ENCODE measurements at regions not wholly inside any gene's neighbourhood (a gene's known extent, or its start where the extent isn't known, plus 50 kb on each side); places are given as distances from the start of the nearest gene placed in this dataset.
"Not testable (repeated sequence)": the region's sequence is repeated elsewhere in the genome, so short reads cannot be mapped to it uniquely, and the experiment has no call there.

DNA sequence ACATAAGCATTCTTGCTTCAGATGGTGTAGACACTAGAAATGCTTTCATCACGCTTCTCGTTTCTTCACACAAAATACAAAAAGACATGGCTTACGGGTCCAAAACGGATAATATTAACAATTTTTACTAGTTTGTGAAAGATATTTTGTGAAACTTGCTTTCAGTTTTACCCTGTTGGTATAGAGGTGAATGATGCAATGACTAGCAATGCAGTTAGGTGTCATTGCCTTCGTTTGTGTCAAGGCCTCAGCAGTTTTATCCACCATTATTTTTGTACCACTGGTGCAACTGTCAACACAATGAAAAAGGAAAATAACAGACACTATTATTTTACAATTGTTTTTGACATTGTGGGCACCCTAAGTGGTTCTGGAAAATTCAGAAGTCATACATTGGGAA, 323.0 kb downstream of the FLRT2 start:
- H3K27ac ChIP-seq, result no peak overlapping the region
- intact Hi-C loops (cut with DNase I), result no loop called here

DNA sequence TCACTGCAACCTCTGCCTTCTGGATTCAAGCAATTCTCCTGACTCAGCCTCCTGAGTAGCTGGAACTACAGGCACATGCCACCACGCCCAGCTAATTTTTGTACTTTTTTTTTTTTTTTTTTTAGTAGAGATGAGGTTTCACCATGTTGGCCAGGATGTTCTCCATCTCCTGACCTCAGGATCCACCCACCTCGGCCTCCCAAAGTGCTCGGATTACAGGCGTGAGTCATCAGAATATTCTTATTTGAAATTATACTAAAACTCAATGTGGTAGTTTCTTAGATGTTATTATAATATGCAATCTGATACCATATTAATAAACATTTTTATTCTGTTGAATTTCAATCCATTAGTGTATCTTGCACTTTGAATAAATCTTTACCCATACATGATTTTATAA, 322.2 kb downstream of the FLRT2 start:
- ATAC-seq; H3K4me1 ChIP-seq; DNase-seq; H3K4me3 ChIP-seq; H3K36me3 ChIP-seq; intact Hi-C loops (cut with DNase I); H3K27me3 ChIP-seq; H3K9me3 ChIP-seq; H3K27ac ChIP-seq: not testable (repeated sequence)
- 90% methylated on average over 4 of the region's 4 CpGs for WGBS (ENCODE audit: insufficient coverage, low coverage, low lambda C conversion rate, missing lambda C conversion rate)

More for the DNA sequence above, 323.0 kb downstream of the FLRT2 start:
- no peak for DNase-seq
- ATAC-seq, result no peak
- Histone ChIP-seq H3K36me3 (no peaks in the 10 kb centered on the region), H3K4me3 (no peak overlapping the region), H3K27me3 (no peaks in the 10 kb centered on the region), H3K9me3 (no peaks in the 10 kb centered on the region), H3K4me1 (no peaks in the 10 kb centered on the region)
- no peak for TF ChIP-seq POLR2A (IDR thresholded peaks at IDR 0.05)
- TF ChIP-seq, protein P1, sequence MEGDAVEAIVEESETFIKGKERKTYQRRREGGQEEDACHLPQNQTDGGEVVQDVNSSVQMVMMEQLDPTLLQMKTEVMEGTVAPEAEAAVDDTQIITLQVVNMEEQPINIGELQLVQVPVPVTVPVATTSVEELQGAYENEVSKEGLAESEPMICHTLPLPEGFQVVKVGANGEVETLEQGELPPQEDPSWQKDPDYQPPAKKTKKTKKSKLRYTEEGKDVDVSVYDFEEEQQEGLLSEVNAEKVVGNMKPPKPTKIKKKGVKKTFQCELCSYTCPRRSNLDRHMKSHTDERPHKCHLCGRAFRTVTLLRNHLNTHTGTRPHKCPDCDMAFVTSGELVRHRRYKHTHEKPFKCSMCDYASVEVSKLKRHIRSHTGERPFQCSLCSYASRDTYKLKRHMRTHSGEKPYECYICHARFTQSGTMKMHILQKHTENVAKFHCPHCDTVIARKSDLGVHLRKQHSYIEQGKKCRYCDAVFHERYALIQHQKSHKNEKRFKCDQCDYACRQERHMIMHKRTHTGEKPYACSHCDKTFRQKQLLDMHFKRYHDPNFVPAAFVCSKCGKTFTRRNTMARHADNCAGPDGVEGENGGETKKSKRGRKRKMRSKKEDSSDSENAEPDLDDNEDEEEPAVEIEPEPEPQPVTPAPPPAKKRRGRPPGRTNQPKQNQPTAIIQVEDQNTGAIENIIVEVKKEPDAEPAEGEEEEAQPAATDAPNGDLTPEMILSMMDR (IDR thresholded peaks at IDR 0.05), result no peak
- WGBS (ENCODE audit: insufficient coverage, low coverage, low lambda C conversion rate, missing lambda C conversion rate), result 66% methylated on average over 5 of the region's 5 CpGs

DNA sequence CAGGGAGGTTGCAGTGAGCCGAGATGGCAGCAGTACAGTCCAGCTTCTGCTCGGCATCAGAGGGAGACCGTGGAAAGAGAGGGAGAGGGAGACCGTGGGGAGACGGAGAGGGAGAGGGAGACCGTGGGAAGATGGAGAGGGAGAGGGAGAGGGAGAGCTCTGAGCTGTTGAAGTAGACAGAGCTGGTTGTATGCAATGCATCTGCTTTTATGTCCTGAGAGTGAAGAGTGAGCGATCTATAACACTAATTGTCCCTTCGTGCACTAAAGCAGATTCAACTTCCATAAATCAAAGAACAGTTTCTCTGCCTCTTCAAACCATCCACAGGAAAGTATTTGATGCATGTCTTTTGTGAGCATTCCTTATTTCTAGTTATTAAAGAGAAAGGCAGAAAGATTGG, 300.6 kb downstream of the FLRT2 start:
- intact Hi-C loops (cut with DNase I); ATAC-seq; DNase-seq; H3K4me3 ChIP-seq; H3K4me1 ChIP-seq; H3K27me3 ChIP-seq; H3K9me3 ChIP-seq; H3K27ac ChIP-seq; H3K36me3 ChIP-seq: not testable (repeated sequence)
- whole genome bisulfite sequencing (ENCODE audit: insufficient coverage, low coverage, low lambda C conversion rate, missing lambda C conversion rate), result 86% methylated on average over 5 of the region's 8 CpGs

DNA sequence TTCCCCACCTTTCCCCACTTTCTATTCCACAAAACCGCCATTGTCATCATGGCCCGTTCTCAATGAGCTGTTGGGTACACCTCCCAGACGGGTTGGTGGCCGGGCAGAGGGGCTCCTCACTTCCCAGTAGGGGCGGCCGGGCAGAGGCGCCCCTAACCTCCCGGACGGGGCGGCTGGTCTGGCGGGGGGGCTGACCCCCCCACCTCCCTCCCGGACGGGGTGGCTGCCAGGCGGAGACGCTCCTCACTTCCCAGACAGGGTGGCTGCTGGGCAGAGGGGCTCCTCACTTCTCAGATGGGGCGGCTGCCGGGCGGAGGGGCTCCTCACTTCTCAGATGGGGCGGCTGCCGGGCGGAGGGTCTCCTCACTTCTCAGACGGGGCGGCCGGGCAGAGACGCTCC, 299.7 kb downstream of the FLRT2 start:
- ATAC-seq; H3K27ac ChIP-seq; H3K4me1 ChIP-seq; DNase-seq; H3K4me3 ChIP-seq; H3K36me3 ChIP-seq; intact Hi-C loops (cut with DNase I); H3K27me3 ChIP-seq; H3K9me3 ChIP-seq: not testable (repeated sequence)
- WGBS (ENCODE audit: insufficient coverage, low coverage, low lambda C conversion rate, missing lambda C conversion rate), result 95% methylated on average over 15 of the region's 25 CpGs

DNA sequence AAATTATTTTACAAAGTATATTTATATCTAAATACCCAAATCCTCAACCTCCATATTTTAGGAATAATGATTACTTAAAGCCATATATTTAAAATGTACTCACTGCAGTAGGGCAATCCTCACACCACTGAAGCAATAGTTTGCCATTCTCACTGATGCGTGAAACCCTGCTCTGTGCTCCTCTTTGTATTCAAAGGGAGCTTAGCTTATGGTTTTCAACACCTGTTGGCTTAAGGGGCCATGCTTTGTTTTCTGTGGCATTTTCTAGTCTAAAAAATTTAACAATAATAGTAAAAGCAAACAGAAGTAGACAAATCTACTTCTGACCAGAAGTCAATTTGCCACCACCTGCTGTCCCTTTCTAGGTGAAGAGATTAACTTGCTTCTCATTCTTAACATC, 294.6 kb downstream of the FLRT2 start:
- H3K4me1 ChIP-seq, result no peaks in the 10 kb centered on the region
- no peak overlapping the region for H3K4me3 ChIP-seq
- WGBS (ENCODE audit: insufficient coverage, low coverage, low lambda C conversion rate, missing lambda C conversion rate), result 54% methylated on average over 1 of the region's 1 CpG
- intact Hi-C loops (cut with DNase I), result no loop called here
- DNase-seq (no peak), ATAC-seq (no peak)
- no peaks in the 10 kb centered on the region for H3K9me3 ChIP-seq
- TF ChIP-seq, protein P1 (IDR thresholded peaks at IDR 0.05), result no peak
- no peak for TF ChIP-seq POLR2A (IDR thresholded peaks at IDR 0.05)
- no peak overlapping the region for H3K27ac ChIP-seq
- no peaks in the 10 kb centered on the region for H3K27me3 ChIP-seq
- no peaks in the 10 kb centered on the region for H3K36me3 ChIP-seq

DNA sequence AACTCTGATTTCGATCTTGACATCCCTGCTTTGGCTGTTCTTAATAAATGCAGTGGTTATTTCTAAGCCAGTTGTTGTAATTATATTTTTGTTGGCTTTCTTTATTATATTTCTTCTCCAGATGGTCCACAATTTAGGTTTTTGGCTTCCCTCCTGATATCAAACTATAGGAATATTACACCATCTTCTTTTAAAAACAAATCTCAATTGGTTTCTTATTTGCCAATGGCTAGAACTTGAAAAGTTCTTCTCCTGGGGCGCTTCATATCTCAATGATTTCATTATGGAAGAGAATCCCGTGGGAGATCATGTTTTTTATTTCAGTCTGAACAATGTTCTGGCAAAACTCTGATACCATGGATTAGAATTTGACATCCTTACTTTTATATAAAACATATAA, 292.3 kb downstream of the FLRT2 start:
- no peak for TF ChIP-seq POLR2A (IDR thresholded peaks at IDR 0.05)
- TF ChIP-seq, protein P1 (IDR thresholded peaks at IDR 0.05), result no peak
- no peak for DNase-seq
- WGBS (ENCODE audit: insufficient coverage, low coverage, low lambda C conversion rate, missing lambda C conversion rate), result 26% methylated on average over 3 of the region's 3 CpGs
- ATAC-seq, result no peak
- no peaks in the 10 kb centered on the region for H3K27me3 ChIP-seq
- H3K4me3 ChIP-seq, result no peak overlapping the region
- H3K4me1 ChIP-seq, result no peaks in the 10 kb centered on the region
- no peak overlapping the region for H3K27ac ChIP-seq
- intact Hi-C loops (cut with DNase I), result no loop called here
- H3K9me3 ChIP-seq, result no peaks in the 10 kb centered on the region
- no peaks in the 10 kb centered on the region for H3K36me3 ChIP-seq

All from right lobe of liver (tissue), 6 donors.